ENCODE measurements at regions not wholly inside any gene's neighbourhood (a gene's known extent, or its start where the extent isn't known, plus 50 kb on each side); places are given as distances from the start of the nearest gene placed in this dataset.

DNA sequence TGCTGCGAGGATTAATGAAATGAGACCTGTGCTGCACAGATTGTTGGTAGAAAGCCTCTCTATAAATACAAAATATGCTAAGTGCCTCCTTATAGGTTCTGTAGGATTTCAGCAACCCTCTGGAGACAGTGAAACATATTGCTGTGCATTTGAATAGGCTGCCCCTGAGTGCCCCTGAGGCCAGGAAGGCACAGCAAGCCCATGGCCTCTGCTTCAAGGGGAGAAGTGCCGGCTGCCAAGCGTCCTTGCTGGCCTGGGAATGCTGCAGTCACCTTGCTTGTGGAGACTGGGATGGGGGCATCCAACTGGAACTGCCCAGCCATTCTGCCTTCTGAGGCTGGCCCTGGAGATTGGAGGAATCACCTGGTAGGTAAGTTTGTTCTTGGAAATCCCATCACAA lies 397.2 kb upstream of the SMIM21 start:
- Histone ChIP-seq H3K9me3 (ENCODE audit: control insufficient read depth in 1 of 2, insufficient read depth in 1 of 2, low read length in 2 of 2) (no peaks in the 10 kb centered on the region), H3K36me3 (ENCODE audit: insufficient read depth, low read length) (no peaks in the 10 kb centered on the region), H3K27me3 (ENCODE audit: control insufficient read depth in 1 of 2, insufficient read depth in 2 of 2, low read length in 2 of 2) (no peaks in the 10 kb centered on the region), H3K4me3 (ENCODE audit: low read length) (no peak overlapping the region), H3K4me1 (ENCODE audit: insufficient read depth, low read length) (no peaks in the 10 kb centered on the region), H3K27ac (ENCODE audit: low read depth in 1 of 2, low read length in 2 of 2) (no peak overlapping the region)
- intact Hi-C loops (cut with DNase I, micrococcal nuclease), result no loop called here
- CTCF ChIA-PET, result no interaction called here
- DNase-seq (no peak), ATAC-seq (ENCODE audit: poor library complexity) (no peak)
- no peak overlapping the region for H3K4me3 Mint-ChIP-seq
- POLR2A ChIA-PET, result no interaction called here
- H3K4me1 Mint-ChIP-seq (ENCODE audit: low read depth), result no peaks in the 10 kb centered on the region
- H3K36me3 Mint-ChIP-seq (ENCODE audit: low read depth), result no peaks in the 10 kb centered on the region
- TF ChIP-seq, protein P1, sequence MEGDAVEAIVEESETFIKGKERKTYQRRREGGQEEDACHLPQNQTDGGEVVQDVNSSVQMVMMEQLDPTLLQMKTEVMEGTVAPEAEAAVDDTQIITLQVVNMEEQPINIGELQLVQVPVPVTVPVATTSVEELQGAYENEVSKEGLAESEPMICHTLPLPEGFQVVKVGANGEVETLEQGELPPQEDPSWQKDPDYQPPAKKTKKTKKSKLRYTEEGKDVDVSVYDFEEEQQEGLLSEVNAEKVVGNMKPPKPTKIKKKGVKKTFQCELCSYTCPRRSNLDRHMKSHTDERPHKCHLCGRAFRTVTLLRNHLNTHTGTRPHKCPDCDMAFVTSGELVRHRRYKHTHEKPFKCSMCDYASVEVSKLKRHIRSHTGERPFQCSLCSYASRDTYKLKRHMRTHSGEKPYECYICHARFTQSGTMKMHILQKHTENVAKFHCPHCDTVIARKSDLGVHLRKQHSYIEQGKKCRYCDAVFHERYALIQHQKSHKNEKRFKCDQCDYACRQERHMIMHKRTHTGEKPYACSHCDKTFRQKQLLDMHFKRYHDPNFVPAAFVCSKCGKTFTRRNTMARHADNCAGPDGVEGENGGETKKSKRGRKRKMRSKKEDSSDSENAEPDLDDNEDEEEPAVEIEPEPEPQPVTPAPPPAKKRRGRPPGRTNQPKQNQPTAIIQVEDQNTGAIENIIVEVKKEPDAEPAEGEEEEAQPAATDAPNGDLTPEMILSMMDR (IDR thresholded peaks at IDR 0.05), result no peak
- H3K27ac Mint-ChIP-seq, result no peak overlapping the region
- H3K9me3 Mint-ChIP-seq, result no peaks in the 10 kb centered on the region
- H3K27me3 Mint-ChIP-seq, result peaks cover 4% of the 10 kb centered on the region

DNA sequence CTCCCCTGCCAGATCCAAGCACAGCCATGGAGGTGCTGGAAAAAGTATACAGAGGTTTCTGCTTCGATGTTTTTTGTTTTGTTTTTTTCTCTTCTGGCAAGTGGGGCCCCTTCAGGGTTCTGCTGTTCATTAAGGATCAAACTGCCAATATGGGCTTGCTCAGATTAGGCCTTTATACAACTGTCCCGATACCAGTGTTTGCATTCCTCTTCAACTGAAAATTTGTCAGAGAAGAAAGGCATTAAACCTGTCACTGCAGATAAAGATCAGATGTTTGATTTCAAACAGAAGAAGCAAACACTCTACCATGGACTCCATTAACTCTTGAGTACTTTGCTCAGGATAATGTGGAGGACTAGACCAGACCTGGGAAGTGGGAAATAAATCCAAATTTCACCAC lies 396.0 kb upstream of the SMIM21 start:
- no peak for ATAC-seq (ENCODE audit: poor library complexity)
- peaks cover 4% of the 10 kb centered on the region for H3K27me3 Mint-ChIP-seq
- H3K27me3 ChIP-seq (ENCODE audit: control insufficient read depth in 1 of 2, insufficient read depth in 2 of 2, low read length in 2 of 2), result no peaks in the 10 kb centered on the region
- H3K4me3 Mint-ChIP-seq, result no peak overlapping the region
- ChIA-PET POLR2A (no interaction called here), CTCF (no interaction called here)
- no peak overlapping the region for H3K27ac ChIP-seq (ENCODE audit: low read depth in 1 of 2, low read length in 2 of 2)
- H3K36me3 ChIP-seq (ENCODE audit: insufficient read depth, low read length), result no peaks in the 10 kb centered on the region
- H3K9me3 ChIP-seq (ENCODE audit: control insufficient read depth in 1 of 2, insufficient read depth in 1 of 2, low read length in 2 of 2), result no peaks in the 10 kb centered on the region
- H3K4me1 ChIP-seq (ENCODE audit: insufficient read depth, low read length), result no peaks in the 10 kb centered on the region
- TF ChIP-seq, protein P1 (IDR thresholded peaks at IDR 0.05), result no peak
- intact Hi-C loops (cut with DNase I, micrococcal nuclease), result no loop called here
- H3K27ac Mint-ChIP-seq, result no peak overlapping the region
- no peak for DNase-seq
- no peaks in the 10 kb centered on the region for H3K9me3 Mint-ChIP-seq
- no peak overlapping the region for H3K4me3 ChIP-seq (ENCODE audit: low read length)
- no peaks in the 10 kb centered on the region for H3K36me3 Mint-ChIP-seq (ENCODE audit: low read depth)
- no peaks in the 10 kb centered on the region for H3K4me1 Mint-ChIP-seq (ENCODE audit: low read depth)

DNA sequence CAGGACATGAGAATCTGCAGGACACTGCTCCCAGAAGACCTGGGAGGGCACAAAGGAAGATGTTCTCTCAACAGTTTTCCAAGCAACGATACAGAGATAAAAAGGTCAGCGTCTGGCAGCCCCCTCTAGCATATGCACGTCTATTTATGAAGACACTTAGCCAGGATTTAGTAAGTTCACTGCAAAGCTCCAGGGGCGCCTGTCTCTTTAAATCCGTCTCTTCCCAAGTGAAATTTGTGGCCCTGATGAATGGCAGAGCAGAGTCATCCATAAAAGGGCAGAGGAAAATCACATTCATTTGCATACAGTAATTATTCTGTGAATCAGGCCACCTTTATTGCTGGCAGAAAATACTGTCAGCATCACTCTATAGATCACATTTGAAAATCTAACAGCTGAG lies 390.9 kb upstream of the SMIM21 start:
- Mint-ChIP-seq H3K27ac (no peak overlapping the region), H3K4me3 (no peak overlapping the region), H3K27me3 (peaks cover 5% of the 10 kb centered on the region), H3K9me3 (peaks cover 2% of the 10 kb centered on the region), H3K36me3 (ENCODE audit: low read depth) (no peaks in the 10 kb centered on the region), H3K4me1 (ENCODE audit: low read depth) (no peaks in the 10 kb centered on the region)
- ChIA-PET CTCF (no interaction called here), POLR2A (no interaction called here)
- DNase-seq (no peak), ATAC-seq (ENCODE audit: poor library complexity) (no peak)
- Histone ChIP-seq H3K9me3 (ENCODE audit: control insufficient read depth in 1 of 2, insufficient read depth in 1 of 2, low read length in 2 of 2) (no peaks in the 10 kb centered on the region), H3K4me1 (ENCODE audit: insufficient read depth, low read length) (no peaks in the 10 kb centered on the region), H3K4me3 (ENCODE audit: low read length) (no peak overlapping the region), H3K27me3 (ENCODE audit: control insufficient read depth in 1 of 2, insufficient read depth in 2 of 2, low read length in 2 of 2) (no peaks in the 10 kb centered on the region), H3K36me3 (ENCODE audit: insufficient read depth, low read length) (no peaks in the 10 kb centered on the region), H3K27ac (ENCODE audit: low read depth in 1 of 2, low read length in 2 of 2) (no peak overlapping the region)
- intact Hi-C loops (cut with DNase I, micrococcal nuclease), result no loop called here
- TF ChIP-seq, protein P1 (IDR thresholded peaks at IDR 0.05), result no peak
